ENCODE measurements at regions not wholly inside any gene's neighbourhood (a gene's known extent, or its start where the extent isn't known, plus 50 kb on each side); places are given as distances from the start of the nearest gene placed in this dataset.

DNA sequence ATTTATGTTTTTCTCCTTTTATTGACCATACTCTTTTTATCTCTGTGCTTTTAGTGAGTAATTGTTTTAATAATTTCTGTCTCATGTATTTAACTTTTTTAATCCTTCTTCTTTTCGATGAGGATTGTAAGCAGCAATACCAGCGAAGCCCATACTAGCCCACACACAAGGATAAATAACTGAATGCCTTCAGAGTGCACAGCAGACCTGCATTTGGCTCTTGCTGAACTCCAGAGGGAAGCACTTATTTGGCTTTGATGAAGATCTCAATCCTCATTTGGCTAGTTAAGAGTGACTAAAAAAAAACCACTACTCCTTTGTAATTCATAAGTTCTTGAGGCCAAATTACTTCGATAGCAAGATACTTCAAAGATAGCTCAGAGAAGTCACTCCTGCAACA is 293.3 kb downstream of the METTL15 start:
- no peak overlapping the region for H3K4me3 ChIP-seq (ENCODE audit: low read depth, low read length)
- DNase-seq (ENCODE audit: low read depth) = no peak

DNA sequence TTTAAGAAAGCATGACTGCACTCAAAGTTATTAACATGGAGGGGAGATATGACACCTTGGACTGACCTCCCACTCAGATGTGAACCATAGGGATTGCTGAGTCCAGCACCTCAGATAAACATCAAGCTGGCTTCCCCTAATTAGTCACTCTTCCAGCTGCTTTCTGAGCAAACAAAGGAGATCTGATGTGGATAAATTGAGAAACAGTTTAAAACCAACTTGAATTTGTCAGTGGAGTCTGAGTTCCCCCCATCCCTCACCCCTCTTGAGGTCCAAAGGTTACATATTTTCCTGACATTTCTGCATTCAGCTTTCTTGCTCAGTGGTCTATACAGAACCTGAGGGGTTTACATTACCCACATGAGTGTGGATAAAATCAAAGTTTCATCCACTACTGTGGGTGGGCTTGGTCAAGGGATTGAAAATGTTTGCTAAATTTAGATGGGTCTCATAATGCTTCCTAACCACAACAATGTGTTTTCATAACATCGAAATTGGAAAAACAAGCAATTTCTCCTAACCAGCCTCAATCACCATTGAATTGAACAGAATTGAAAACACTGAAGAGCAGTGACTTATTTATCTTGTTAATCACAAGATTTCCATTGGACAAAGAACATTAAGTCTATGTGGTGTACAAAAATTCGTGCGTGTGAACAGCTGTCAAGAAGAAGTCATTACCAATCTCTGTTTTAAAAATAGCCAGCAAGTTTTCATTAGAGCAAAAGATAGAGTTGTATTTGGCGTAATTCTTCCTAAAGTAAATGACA is 292.3 kb downstream of the METTL15 start:
- DNase-seq (ENCODE audit: low read depth) = no peak

DNA sequence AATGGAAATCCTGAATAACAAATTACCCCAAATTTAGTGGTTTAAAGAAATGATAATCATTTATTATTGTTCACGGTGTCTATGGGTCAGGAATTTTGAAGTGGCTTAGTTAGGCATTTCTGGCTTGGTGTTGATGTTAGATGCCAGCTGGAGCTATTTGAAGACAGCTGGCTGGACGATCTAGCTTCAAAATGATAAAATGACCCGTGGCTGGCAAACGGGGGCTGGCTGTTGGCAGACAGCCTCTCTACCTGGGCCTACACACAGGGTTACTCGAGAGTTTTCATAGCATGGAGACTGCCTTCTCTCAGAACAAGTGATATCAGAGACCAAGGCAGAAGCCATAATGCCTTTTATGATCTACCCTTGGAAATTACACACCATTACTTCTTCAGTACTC is 285.2 kb downstream of the METTL15 start:
- H3K4me3 ChIP-seq (ENCODE audit: low read depth, low read length) = no peak overlapping the region
- DNase-seq (ENCODE audit: low read depth) = no peak

More for the DNA sequence above, 292.3 kb downstream of the METTL15 start:
- no peak overlapping the region for H3K4me3 ChIP-seq (ENCODE audit: low read depth, low read length)

DNA sequence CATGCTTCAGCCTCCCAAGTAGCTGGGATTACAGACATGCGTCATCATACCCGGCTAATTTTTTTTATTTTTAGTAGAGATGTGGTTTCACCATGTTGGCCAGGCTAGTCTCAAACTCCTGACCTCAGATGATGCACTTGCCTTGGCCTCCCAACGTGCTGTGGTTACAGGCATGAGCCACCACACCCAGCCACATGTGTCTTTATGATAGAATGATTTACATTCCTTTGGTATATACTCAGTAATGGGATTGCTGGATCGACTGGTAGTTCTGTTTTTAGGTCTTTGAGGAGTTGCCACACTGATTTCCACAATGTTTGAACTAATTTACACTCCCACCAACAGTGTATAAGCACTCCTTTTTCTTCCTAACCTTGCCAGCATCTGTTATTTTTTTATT is 276.2 kb downstream of the METTL15 start:
- H3K4me3 ChIP-seq (ENCODE audit: low read depth, low read length) = no peak overlapping the region
- DNase-seq (ENCODE audit: low read depth) = peak; percentile 59

DNA sequence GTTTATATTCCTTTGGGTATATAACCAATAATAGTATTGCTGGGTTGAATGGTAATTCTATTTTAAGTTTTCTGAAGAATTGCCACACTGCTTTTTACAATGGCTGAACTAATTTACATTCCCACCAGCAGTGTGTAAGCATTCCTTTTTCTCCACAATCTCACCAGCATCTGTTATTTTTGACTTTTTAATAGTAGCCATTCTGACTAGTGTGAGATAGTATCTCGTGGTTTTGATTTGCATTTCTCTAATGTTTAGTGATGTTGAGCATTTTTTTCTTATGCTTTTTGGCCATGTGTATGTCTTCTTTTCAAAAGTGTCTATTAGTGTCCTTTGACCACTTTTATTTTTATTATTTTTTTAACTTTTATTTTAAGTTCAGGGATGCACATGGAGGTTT is 275.3 kb downstream of the METTL15 start:
- no peak overlapping the region for H3K4me3 ChIP-seq (ENCODE audit: low read depth, low read length)
- DNase-seq (ENCODE audit: low read depth) = no peak

Measured in skeletal muscle cell (primary cell).